Caco-2 (cell line): ENCODE measurements at regions not wholly inside any gene's neighbourhood (a gene's known extent, or its start where the extent isn't known, plus 50 kb on each side); places are given as distances from the start of the nearest gene placed in this dataset.
"Not testable (repeated sequence)": the region's sequence is repeated elsewhere in the genome, so short reads cannot be mapped to it uniquely, and the experiment has no call there.

Experiments
- BruUV-seq: library from RNA; stranded (reverse); fragments of 400-500 nt; replicated peaks from 2 replicates; lab custom pipeline; 2021; lab: Mats Ljungman, UMichigan
- CTCF ChIA-PET: fragments of 300-600 bp; sonication (Branson Sonifier 250); formaldehyde crosslinking; loops from one replicate; lab custom pipeline; 2022; ENCODE audit warnings: antibody characterized with exemption; lab: Charles Lee
- POLR2A ChIA-PET: fragments of 300-600 bp; sonication (Branson Sonifier 250); formaldehyde crosslinking; loops from one replicate; lab custom pipeline; 2022; ENCODE audit warnings: antibody characterized with exemption; lab: Charles Lee
- DNase-seq, 2 experiments: peaks; one replicate each; pipeline versions ENCODE4 v3.0.0 to v3.0.0-alpha.2; 2020 to 2022
- H3K27me3 ChIP-seq: replicated peaks from 2 replicates; pipeline ENCODE4 v1.6.0; 2011; ENCODE audit warnings: low read length; ENCODE audit not compliant: control insufficient read depth, insufficient read depth
- H3K36me3 ChIP-seq: 2 replicates; pipeline ENCODE4 v1.5.1; 2011; ENCODE audit warnings: low read length; ENCODE audit not compliant: control insufficient read depth, insufficient read depth
- H3K4me1 ChIP-seq: fragments of 250-450 bp; sonication (Bioruptor Pico); 2 replicates; pipeline ENCODE4 v1.5.1; 2020; ENCODE audit warnings: mild to moderate bottlenecking
- H3K4me3 ChIP-seq: 2 replicates; pipeline ENCODE4 v1.5.1; 2011; ENCODE audit warnings: low read depth, mild to moderate bottlenecking, control low read depth, low read length
- H3K9me3 ChIP-seq: fragments of 250-450 bp; sonication (Bioruptor Pico); 2 replicates; pipeline ENCODE4 v1.5.1; 2020; ENCODE audit warnings: mild to moderate bottlenecking, moderate library complexity
- H3K27ac Mint-ChIP-seq: one replicate; pipeline ENCODE4 v1.8.0; 2022; ENCODE audit warnings: mixed read lengths; ENCODE audit not compliant: unreplicated experiment
- H3K27me3 Mint-ChIP-seq: one replicate; pipeline ENCODE4 v1.8.0; 2022; ENCODE audit warnings: mixed read lengths; ENCODE audit not compliant: insufficient read depth, unreplicated experiment
- H3K36me3 Mint-ChIP-seq: one replicate; pipeline ENCODE4 v1.8.0; 2022; ENCODE audit warnings: mild to moderate bottlenecking, mixed read lengths; ENCODE audit not compliant: insufficient read depth, unreplicated experiment
- H3K4me1 Mint-ChIP-seq: one replicate; pipeline ENCODE4 v1.8.0; 2022; ENCODE audit warnings: low read depth, mixed read lengths; ENCODE audit not compliant: unreplicated experiment
- H3K4me3 Mint-ChIP-seq: one replicate; pipeline ENCODE4 v1.8.0; 2022; ENCODE audit warnings: mild to moderate bottlenecking, moderate library complexity, mixed read lengths; ENCODE audit not compliant: unreplicated experiment
- H3K9me3 Mint-ChIP-seq: one replicate; pipeline ENCODE4 v1.8.0; 2022; ENCODE audit warnings: mixed read lengths; ENCODE audit not compliant: unreplicated experiment
- CTCF ChIP-seq, 2 experiments: fragments of 200-600 bp in 1 of 2; IDR thresholded peaks; 1 replicate in 1 of 2; 2 replicates in 1 of 2; pipeline versions ENCODE4 v1.5.1 to v1.8.0; 2011 to 2022; ENCODE audit warnings: antibody characterized with exemption in 1 of 2, control low read depth in 1 of 2, inconsistent platforms in 1 of 2, low read depth in 1 of 2, low read length in 1 of 2, mild to moderate bottlenecking in 1 of 2, moderate library complexity in 1 of 2; ENCODE audit not compliant: insufficient read depth in 1 of 2, severe bottlenecking in 1 of 2, unreplicated experiment in 1 of 2
- intact Hi-C: fragments of 100-400 bp; cut with micrococcal nuclease; formaldehyde crosslinking; loops from one replicate; pipeline ENCODE4 v1.10.0; 2022; ENCODE audit not compliant: unreplicated experiment

DNA sequence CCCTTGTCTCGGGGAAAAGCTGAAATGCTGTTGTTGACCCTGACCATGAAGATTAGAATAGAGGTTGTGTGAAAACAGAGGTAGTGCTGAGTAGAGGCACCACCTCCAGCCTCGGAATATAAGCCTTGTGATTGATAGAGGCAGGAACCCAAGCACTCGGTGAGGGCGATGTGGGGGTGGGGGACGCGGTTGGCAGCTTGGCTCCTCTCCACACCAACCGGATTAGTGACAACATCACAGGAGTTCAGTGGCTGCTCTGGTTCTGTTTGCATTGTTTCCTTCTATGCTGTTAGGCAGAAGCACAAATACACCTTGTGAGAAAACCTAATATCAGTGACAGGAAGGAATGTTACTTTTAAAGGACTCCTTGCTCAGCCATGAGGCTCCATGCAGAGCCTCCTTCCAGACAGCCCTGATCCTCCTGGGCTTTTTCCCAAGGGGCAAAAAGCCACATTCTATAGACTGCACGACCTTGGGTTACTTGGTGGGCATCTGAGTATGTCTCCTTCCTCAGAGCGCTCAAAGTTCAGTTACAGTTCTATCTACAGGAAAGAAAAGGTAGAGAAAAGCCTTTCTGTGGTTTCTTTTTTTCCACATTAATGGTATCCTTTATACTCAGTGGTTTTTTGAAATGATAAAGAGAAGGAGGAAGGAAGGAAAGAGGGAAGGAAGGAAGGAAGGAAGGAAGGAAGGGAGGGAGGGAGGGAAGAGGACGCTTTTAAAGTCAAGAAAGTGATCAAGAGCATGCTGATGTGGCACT lies 150.4 kb upstream of the NOCT start:
- Mint-ChIP-seq H3K36me3 (no peaks in the 10 kb centered on the region), H3K9me3 (no peaks in the 10 kb centered on the region), H3K4me1 (no peaks in the 10 kb centered on the region), H3K4me3 (no peak overlapping the region), H3K27me3 (no peaks in the 10 kb centered on the region), H3K27ac (no peak overlapping the region)
- ChIA-PET CTCF (no interaction called here), POLR2A (no interaction called here)
- no peak overlapping the region for H3K4me3 ChIP-seq
- no TSS peak for BruUV-seq
- TF ChIP-seq CTCF (IDR thresholded peaks at IDR 0.05; ENCODE audit: insufficient read depth in 1 of 2, low read depth in 1 of 2, low read length in 1 of 2, severe bottlenecking in 1 of 2, unreplicated experiment in 1 of 2): no peak
- intact Hi-C loops: no loop called here
- H3K27me3 ChIP-seq: no peaks in the 10 kb centered on the region
- DNase-seq: no peak
- no peaks in the 10 kb centered on the region for H3K4me1 ChIP-seq
- H3K9me3 ChIP-seq: no peaks in the 10 kb centered on the region
- H3K36me3 ChIP-seq: no peaks in the 10 kb centered on the region

DNA sequence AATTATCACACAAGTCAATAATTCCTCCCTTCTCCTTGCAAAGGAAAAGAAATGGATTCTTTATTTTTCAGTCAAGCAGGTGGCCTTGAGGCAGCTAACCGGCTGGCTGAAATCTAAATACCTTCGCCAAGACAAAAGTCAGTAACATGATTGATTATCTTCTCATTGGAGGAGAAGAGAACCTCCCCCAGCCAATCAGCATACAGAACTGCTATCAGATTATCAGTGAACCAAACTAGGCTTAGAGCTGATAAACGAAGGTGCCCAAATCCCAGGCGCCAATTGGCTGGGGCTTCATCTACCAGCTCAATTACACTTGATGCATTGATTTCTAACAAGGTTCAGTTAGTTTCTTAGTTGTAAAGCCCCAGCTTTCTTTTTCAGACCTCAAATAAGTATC lies 152.4 kb upstream of the NOCT start:
- H3K27me3 ChIP-seq: no peaks in the 10 kb centered on the region
- intact Hi-C loops: no loop called here
- no peaks in the 10 kb centered on the region for H3K36me3 Mint-ChIP-seq
- ChIA-PET CTCF (no interaction called here), POLR2A (no interaction called here)
- H3K9me3 ChIP-seq: no peaks in the 10 kb centered on the region
- H3K4me1 ChIP-seq: no peaks in the 10 kb centered on the region
- H3K27ac Mint-ChIP-seq: no peak overlapping the region
- H3K4me1 Mint-ChIP-seq: peaks cover 7% of the 10 kb centered on the region
- H3K9me3 Mint-ChIP-seq: no peaks in the 10 kb centered on the region
- BruUV-seq: no TSS peak
- no peak overlapping the region for H3K4me3 Mint-ChIP-seq
- TF ChIP-seq CTCF (IDR thresholded peaks at IDR 0.05; ENCODE audit: insufficient read depth in 1 of 2, low read depth in 1 of 2, low read length in 1 of 2, severe bottlenecking in 1 of 2, unreplicated experiment in 1 of 2): no peak
- DNase-seq: no peak
- no peaks in the 10 kb centered on the region for H3K36me3 ChIP-seq
- H3K4me3 ChIP-seq: no peak overlapping the region
- no peaks in the 10 kb centered on the region for H3K27me3 Mint-ChIP-seq

DNA sequence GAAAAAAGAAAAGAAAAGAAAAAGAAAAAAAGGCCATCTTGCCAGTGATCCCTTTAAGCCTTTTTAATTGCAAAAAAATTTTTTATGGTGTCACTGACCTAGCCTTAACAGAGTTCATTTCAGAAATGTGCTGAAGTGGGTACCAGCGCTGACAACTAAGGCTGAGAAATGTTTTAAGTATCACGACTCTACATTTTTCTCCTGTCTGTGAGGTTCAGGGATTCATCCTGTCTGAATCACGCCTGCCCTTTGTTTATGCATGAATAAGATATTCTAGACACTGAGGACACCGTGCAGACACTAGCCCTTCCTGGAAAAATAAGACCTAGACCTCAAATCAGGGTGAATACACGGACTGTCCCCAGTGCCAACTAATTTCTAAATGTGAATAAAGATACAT lies 154.4 kb upstream of the NOCT start:
- Mint-ChIP-seq H3K36me3 (no peaks in the 10 kb centered on the region), H3K4me1 (peaks cover 7% of the 10 kb centered on the region), H3K4me3 (no peak overlapping the region), H3K27ac (no peak overlapping the region), H3K9me3 (no peaks in the 10 kb centered on the region), H3K27me3 (no peaks in the 10 kb centered on the region)
- POLR2A ChIA-PET: no interaction called here
- no peak for DNase-seq
- Histone ChIP-seq H3K4me3 (no peak overlapping the region), H3K9me3 (no peaks in the 10 kb centered on the region), H3K27me3 (no peaks in the 10 kb centered on the region), H3K4me1 (no peaks in the 10 kb centered on the region), H3K36me3 (no peaks in the 10 kb centered on the region)
- BruUV-seq: no TSS peak
- TF ChIP-seq CTCF (IDR thresholded peaks at IDR 0.05; ENCODE audit: insufficient read depth in 1 of 2, low read depth in 1 of 2, low read length in 1 of 2, severe bottlenecking in 1 of 2, unreplicated experiment in 1 of 2): no peak
- CTCF ChIA-PET: no interaction called here
- intact Hi-C loops: no loop called here

GRCh38 chr4:138860357-138860756 lies 155.2 kb upstream of the NOCT start:
- CTCF ChIA-PET, BruUV-seq, H3K4me3 Mint-ChIP-seq: not testable (repeated sequence)

More at GRCh38 chr4:138860357-138860756, 155.2 kb upstream of the NOCT start:
- H3K27me3 ChIP-seq, H3K36me3 Mint-ChIP-seq, H3K4me3 ChIP-seq, POLR2A ChIA-PET, DNase-seq, H3K4me1 ChIP-seq, H3K4me1 Mint-ChIP-seq, H3K9me3 Mint-ChIP-seq, H3K27ac Mint-ChIP-seq, H3K27me3 Mint-ChIP-seq, H3K36me3 ChIP-seq, H3K9me3 ChIP-seq, intact Hi-C loops: not testable (repeated sequence)
